Panc1 (cell line): ENCODE measurements at regions not wholly inside any gene's neighbourhood (a gene's known extent, or its start where the extent isn't known, plus 50 kb on each side); places are given as distances from the start of the nearest gene placed in this dataset.

Source experiments
- POLR2AphosphoS5 ChIP-seq: IDR thresholded peaks from 2 replicates; pipeline ENCODE4 v1.6.1; 2012; ENCODE audit warnings: mild to moderate bottlenecking, low read depth, low read length, moderate library complexity
- TF ChIP-seq, protein P1 (sequence below): fragments of 450-650 bp; IDR thresholded peaks from 2 replicates; pipeline ENCODE4 v1.5.1; 2017; ENCODE audit warnings: mild to moderate bottlenecking

DNA sequence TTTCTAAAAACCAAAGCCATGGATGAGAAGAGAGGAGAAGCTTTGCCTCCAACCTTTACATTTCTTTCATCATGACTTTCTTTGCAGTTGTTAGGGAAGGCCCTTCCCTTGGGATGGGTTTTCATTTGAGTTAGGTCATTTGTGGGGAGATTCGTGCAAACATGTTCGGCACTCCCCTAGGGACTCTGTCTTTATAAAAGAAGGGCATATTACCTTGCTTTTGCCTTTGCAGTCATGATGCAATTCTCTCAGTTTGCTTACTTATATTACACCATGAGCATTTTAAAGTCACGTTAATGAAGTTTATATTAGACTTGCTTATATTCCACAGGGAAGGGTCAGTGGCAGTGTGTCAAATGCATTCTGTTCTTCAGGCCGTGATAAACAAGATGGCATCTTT, 289.3 kb upstream of the WWC1 start:
- TF ChIP-seq, protein P1, sequence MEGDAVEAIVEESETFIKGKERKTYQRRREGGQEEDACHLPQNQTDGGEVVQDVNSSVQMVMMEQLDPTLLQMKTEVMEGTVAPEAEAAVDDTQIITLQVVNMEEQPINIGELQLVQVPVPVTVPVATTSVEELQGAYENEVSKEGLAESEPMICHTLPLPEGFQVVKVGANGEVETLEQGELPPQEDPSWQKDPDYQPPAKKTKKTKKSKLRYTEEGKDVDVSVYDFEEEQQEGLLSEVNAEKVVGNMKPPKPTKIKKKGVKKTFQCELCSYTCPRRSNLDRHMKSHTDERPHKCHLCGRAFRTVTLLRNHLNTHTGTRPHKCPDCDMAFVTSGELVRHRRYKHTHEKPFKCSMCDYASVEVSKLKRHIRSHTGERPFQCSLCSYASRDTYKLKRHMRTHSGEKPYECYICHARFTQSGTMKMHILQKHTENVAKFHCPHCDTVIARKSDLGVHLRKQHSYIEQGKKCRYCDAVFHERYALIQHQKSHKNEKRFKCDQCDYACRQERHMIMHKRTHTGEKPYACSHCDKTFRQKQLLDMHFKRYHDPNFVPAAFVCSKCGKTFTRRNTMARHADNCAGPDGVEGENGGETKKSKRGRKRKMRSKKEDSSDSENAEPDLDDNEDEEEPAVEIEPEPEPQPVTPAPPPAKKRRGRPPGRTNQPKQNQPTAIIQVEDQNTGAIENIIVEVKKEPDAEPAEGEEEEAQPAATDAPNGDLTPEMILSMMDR = no peak
- no peak for TF ChIP-seq POLR2AphosphoS5
